GM12878 (cell line): ENCODE measurements at regions not wholly inside any gene's neighbourhood (a gene's known extent, or its start where the extent isn't known, plus 50 kb on each side); places are given as distances from the start of the nearest gene placed in this dataset.

Experiments used
- ATAC-seq: fragments of 200-7000 bp; cut with Tn5 transposase; 3 replicates; pipeline ENCODE4 v1.9.1; 2020; ENCODE audit warnings: mild to moderate bottlenecking, moderate library complexity
- BruUV-seq: library from RNA; stranded (reverse); fragments of 400-500 nt; replicated peaks from 2 replicates; lab custom pipeline; 2021; lab: Mats Ljungman, UMichigan
- CTCF ChIA-PET: fragments of 300-600 bp; sonication (Branson Sonifier 250); formaldehyde crosslinking; extraction: SDS; loops from one replicate; lab custom pipeline; 2021; ENCODE audit warnings: inconsistent platforms; lab: Yijun Ruan, JAX
- POLR2A ChIA-PET: fragments of 350-600 bp; formaldehyde crosslinking; extraction: SDS; loops from one replicate; lab custom pipeline; 2021; ENCODE audit warnings: inconsistent platforms; lab: Charles Lee
- RAD21 ChIA-PET: fragments of 300-600 bp; sonication (Branson Sonifier 250); formaldehyde crosslinking; loops from one replicate; lab custom pipeline; 2023; ENCODE audit warnings: antibody characterized with exemption; ENCODE audit not compliant: unreplicated experiment; lab: Charles Lee
- SMC1A ChIA-PET: fragments of 300-600 bp; sonication (Branson Sonifier 250); formaldehyde crosslinking; loops from one replicate; lab custom pipeline; 2023; ENCODE audit not compliant: unreplicated experiment, uncharacterized antibody; lab: Charles Lee
- DNase-seq: peaks from one replicate; pipeline ENCODE4 v3.0.0-alpha.2; 2011; ENCODE audit warnings: low read depth, low spot score
- FAIRE-seq: peaks from 3 replicates; lab custom pipeline; 2011; peaks lifted over from hg19 to GRCh38; lab: Jason Lieb, UNC
- H2AFZ ChIP-seq: 2 replicates; pipeline ENCODE4 v1.6.0; 2011; ENCODE audit warnings: low read depth, low read length, control low read depth; ENCODE audit not compliant: control insufficient read depth
- H3K27ac ChIP-seq: 2 replicates; pipeline ENCODE4 v1.5.1; 2011; ENCODE audit warnings: control low read depth; ENCODE audit not compliant: control insufficient read depth, insufficient read depth
- H3K27me3 ChIP-seq, 2 experiments: replicated peaks in 1 of 2; 2 replicates each; pipeline versions ENCODE4 v1.6.0 to v1.6.1; 2011; ENCODE audit warnings: low read length in 1 of 2; ENCODE audit not compliant: control insufficient read depth in 2 of 2, insufficient read depth in 2 of 2
- H3K36me3 ChIP-seq, 2 experiments: 2 replicates each; pipeline ENCODE4 v1.5.1; 2011; ENCODE audit warnings: low read length in 1 of 2; ENCODE audit not compliant: control insufficient read depth in 2 of 2, insufficient read depth in 2 of 2
- H3K4me1 ChIP-seq: 2 replicates; pipeline ENCODE4 v1.6.1; 2011; ENCODE audit warnings: mild to moderate bottlenecking, low read length, moderate library complexity, mixed read lengths; ENCODE audit not compliant: control insufficient read depth, insufficient read depth
- H3K4me2 ChIP-seq: 2 replicates; pipeline ENCODE4 v1.6.0; 2011; ENCODE audit warnings: control low read depth; ENCODE audit not compliant: control insufficient read depth, insufficient read depth
- H3K4me3 ChIP-seq: fragments of 200-600 bp; sonication (generic); 2 replicates; pipeline ENCODE4 v1.5.1; 2016
- H3K79me2 ChIP-seq: 2 replicates; pipeline ENCODE4 v1.6.0; 2011; ENCODE audit warnings: low read length; ENCODE audit not compliant: control insufficient read depth, insufficient read depth
- H3K9ac ChIP-seq: 2 replicates; pipeline ENCODE4 v1.8.0; 2011; ENCODE audit warnings: low read length, control low read depth, mixed read lengths; ENCODE audit not compliant: control insufficient read depth, insufficient read depth
- H3K9me3 ChIP-seq: replicated peaks from 3 replicates; pipeline ENCODE4 v1.5.1; 2011; ENCODE audit warnings: mild to moderate bottlenecking, low read length; ENCODE audit not compliant: control insufficient read depth, insufficient read depth
- H4K20me1 ChIP-seq: 2 replicates; pipeline ENCODE4 v1.6.0; 2011; ENCODE audit not compliant: control insufficient read depth, insufficient read depth
- BACH1 ChIP-seq: fragments of 450-650 bp; IDR thresholded peaks from 2 replicates; pipeline ENCODE4 v1.6.1; 2017; ENCODE audit warnings: mild to moderate bottlenecking, borderline replicate concordance
- BHLHE40 ChIP-seq, 2 experiments: fragments of 450-650 bp in 1 of 2; IDR thresholded peaks; 2 replicates each; pipeline ENCODE4 v1.6.1; 2011 to 2017; ENCODE audit warnings: low read depth in 2 of 2, borderline replicate concordance in 1 of 2, improper control_type of control experiment in 1 of 2, low read length in 1 of 2, mild to moderate bottlenecking in 1 of 2
- EED ChIP-seq: sonication (generic); IDR thresholded peaks from 2 replicates; pipeline ENCODE4 v1.6.1; 2016; ENCODE audit warnings: antibody characterized with exemption, low read depth
- FOS ChIP-seq: IDR thresholded peaks from 3 replicates; pipeline ENCODE4 v1.6.1; 2011; ENCODE audit warnings: borderline replicate concordance; ENCODE audit not compliant: insufficient read length; ENCODE audit errors: extremely low read depth
- FOXM1 ChIP-seq: IDR thresholded peaks from 2 replicates; pipeline ENCODE4 v1.6.1; 2012; ENCODE audit warnings: low read depth, mild to moderate bottlenecking, inconsistent platforms, low read length, moderate library complexity
- SREBF2 ChIP-seq: IDR thresholded peaks from 2 replicates; pipeline ENCODE4 v1.6.1; 2012; ENCODE audit warnings: mild to moderate bottlenecking, low read length
- in situ Hi-C: fragments of 300-500 bp; cut with MboI; formaldehyde crosslinking; loops from 9 replicates; pipeline ENCODE4 v1.14.3; 2018; ENCODE audit warnings: mixed read lengths
- intact Hi-C: fragments of 100-400 bp; cut with micrococcal nuclease; formaldehyde crosslinking; loops from one replicate; pipeline ENCODE4 v1.14.2; 2022; ENCODE audit not compliant: unreplicated experiment
- TF ChIP-seq, protein P1 (sequence below): fragments of 450-650 bp; formaldehyde crosslinking; IDR thresholded peaks from 2 replicates; pipeline ENCODE4 v1.5.0; 2022; ENCODE audit warnings: mild to moderate bottlenecking, missing genetic modification characterization
- TF ChIP-seq, protein P2 (sequence below): fragments of 450-650 bp; IDR thresholded peaks from 2 replicates; pipeline ENCODE4 v1.6.1; 2017; ENCODE audit warnings: borderline replicate concordance

DNA sequence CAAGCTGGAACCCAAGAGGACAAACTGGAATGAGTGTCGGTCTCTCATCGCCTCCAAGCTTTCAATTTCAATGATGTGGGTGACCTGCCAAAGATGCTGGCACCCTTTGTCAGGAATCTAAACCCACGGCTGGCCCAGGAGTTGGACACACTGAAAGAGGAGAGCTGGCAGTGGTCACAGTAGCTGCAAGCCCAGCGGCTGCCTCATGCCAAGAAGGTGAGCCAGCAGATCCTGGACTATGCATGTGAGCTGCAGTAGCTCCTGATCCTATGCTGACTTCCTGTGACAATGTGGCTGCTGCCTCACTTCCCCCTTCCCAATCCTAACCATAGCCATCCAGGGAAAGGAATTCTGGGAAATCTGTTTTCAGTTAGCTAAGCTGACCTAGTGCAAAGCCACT, 117.0 kb upstream of the VAV3 start (continued):
- TF ChIP-seq, protein P1, sequence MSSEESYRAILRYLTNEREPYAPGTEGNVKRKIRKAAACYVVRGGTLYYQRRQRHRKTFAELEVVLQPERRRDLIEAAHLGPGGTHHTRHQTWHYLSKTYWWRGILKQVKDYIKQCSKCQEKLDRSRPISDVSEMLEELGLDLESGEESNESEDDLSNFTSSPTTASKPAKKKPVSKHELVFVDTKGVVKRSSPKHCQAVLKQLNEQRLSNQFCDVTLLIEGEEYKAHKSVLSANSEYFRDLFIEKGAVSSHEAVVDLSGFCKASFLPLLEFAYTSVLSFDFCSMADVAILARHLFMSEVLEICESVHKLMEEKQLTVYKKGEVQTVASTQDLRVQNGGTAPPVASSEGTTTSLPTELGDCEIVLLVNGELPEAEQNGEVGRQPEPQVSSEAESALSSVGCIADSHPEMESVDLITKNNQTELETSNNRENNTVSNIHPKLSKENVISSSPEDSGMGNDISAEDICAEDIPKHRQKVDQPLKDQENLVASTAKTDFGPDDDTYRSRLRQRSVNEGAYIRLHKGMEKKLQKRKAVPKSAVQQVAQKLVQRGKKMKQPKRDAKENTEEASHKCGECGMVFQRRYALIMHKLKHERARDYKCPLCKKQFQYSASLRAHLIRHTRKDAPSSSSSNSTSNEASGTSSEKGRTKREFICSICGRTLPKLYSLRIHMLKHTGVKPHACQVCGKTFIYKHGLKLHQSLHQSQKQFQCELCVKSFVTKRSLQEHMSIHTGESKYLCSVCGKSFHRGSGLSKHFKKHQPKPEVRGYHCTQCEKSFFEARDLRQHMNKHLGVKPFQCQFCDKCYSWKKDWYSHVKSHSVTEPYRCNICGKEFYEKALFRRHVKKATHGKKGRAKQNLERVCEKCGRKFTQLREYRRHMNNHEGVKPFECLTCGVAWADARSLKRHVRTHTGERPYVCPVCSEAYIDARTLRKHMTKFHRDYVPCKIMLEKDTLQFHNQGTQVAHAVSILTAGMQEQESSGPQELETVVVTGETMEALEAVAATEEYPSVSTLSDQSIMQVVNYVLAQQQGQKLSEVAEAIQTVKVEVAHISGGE (CRISPR knock-in tag), result no peak
- TF ChIP-seq FOS (no peak), BACH1 (no peak), EED (no peak)
- TF ChIP-seq, protein P2, sequence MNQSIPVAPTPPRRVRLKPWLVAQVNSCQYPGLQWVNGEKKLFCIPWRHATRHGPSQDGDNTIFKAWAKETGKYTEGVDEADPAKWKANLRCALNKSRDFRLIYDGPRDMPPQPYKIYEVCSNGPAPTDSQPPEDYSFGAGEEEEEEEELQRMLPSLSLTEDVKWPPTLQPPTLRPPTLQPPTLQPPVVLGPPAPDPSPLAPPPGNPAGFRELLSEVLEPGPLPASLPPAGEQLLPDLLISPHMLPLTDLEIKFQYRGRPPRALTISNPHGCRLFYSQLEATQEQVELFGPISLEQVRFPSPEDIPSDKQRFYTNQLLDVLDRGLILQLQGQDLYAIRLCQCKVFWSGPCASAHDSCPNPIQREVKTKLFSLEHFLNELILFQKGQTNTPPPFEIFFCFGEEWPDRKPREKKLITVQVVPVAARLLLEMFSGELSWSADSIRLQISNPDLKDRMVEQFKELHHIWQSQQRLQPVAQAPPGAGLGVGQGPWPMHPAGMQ, result no peak

DNA sequence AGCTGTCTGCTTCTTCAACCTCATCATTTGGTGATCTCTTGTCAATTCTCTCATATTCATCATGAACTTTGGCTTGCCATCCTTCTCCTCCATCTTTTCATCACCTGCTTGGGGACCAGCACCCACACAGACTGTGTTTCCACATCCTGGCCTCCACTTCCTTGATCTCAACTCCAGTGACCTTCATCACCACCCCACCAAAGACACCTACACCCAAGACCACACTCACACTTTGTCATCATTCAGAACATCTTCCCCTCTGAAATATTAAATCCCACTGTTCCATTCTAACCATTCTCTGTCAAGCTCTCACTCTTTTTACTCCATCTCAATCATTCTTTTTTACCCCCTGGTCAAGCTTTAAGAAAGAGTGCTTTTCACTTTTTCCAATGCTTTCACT, 115.5 kb upstream of the VAV3 start:
- Histone ChIP-seq H2AFZ (no peak overlapping the region), H3K4me2 (no peak overlapping the region), H4K20me1 (no peaks in the 10 kb centered on the region), H3K9ac (no peak overlapping the region), H3K27ac (no peak overlapping the region), H3K36me3 (no peaks in the 10 kb centered on the region), H3K4me3 (no peak overlapping the region), H3K4me1 (no peaks in the 10 kb centered on the region; the same call in 1 of the 2 replicates), H3K9me3 (no peaks in the 10 kb centered on the region), H3K27me3 (no peaks in the 10 kb centered on the region), H3K79me2 (no peaks in the 10 kb centered on the region)
- intact Hi-C loops, result no loop called here
- in situ Hi-C loops, result no loop called here
- ATAC-seq (no peak), DNase-seq (no peak), FAIRE-seq (no peak)
- BruUV-seq, result no TSS peak
- ChIA-PET CTCF (interaction anchor here (0.9 to 1.3 kb wide), 2 partner anchors 44 to 298 kb away, joined by 3 to 4 read pairs; no protein-coding TSS in a partner anchor), RAD21 (no interaction called here), POLR2A (no interaction called here), SMC1A (interaction anchor here (1.7 kb wide), 1 partner anchor 298 kb away, joined by 4 read pairs; no protein-coding TSS in a partner anchor)
- no peak for TF ChIP-seq SREBF2
- TF ChIP-seq FOXM1, result no peak
- no peak for TF ChIP-seq BHLHE40 (IDR thresholded peaks at IDR 0.05; ENCODE audit: borderline replicate concordance in 1 of 2, low read depth in 2 of 2, low read length in 1 of 2)
